ENCODE measurements at regions not wholly inside any gene's neighbourhood (a gene's known extent, or its start where the extent isn't known, plus 50 kb on each side); places are given as distances from the start of the nearest gene placed in this dataset.

- no peak for TF ChIP-seq POLR2A (IDR thresholded peaks at IDR 0.05; ENCODE audit: low read depth, low read length)
- TF ChIP-seq TAF1 (IDR thresholded peaks at IDR 0.05; ENCODE audit: low read depth, low read length) = no peak
- no peak for TF ChIP-seq SPI1 (IDR thresholded peaks at IDR 0.05; ENCODE audit: low read depth, low read length)
Measured at GRCh38 chr3:105931500-105931899, 62.7 kb upstream of the CBLB start.

Measured in GM12891 (cell line).